Osteoblast (primary cell): ENCODE measurements at regions not wholly inside any gene's neighbourhood (a gene's known extent, or its start where the extent isn't known, plus 50 kb on each side); places are given as distances from the start of the nearest gene placed in this dataset.

Experiments
- DNase-seq: peaks from one replicate; pipeline ENCODE4 v3.0.0; 2011; ENCODE audit warnings: low spot score, mixed read lengths; ENCODE audit not compliant: insufficient read length; ENCODE audit errors: missing footprints
- H2AFZ ChIP-seq: 2 replicates; pipeline ENCODE4 v1.6.0; 2011; ENCODE audit warnings: mild to moderate bottlenecking, low read length
- H3K27ac ChIP-seq: 2 replicates; pipeline ENCODE4 v1.5.1; 2011; ENCODE audit warnings: mild to moderate bottlenecking, low read depth, low read length, moderate library complexity
- H3K27me3 ChIP-seq: 2 replicates; pipeline ENCODE4 v1.6.0; 2012; ENCODE audit warnings: mild to moderate bottlenecking, control low read depth, inconsistent platforms, low read length, moderate library complexity; ENCODE audit not compliant: insufficient read depth
- H3K36me3 ChIP-seq: 2 replicates; pipeline ENCODE4 v1.5.1; 2011; ENCODE audit warnings: mild to moderate bottlenecking, low read length, control low read depth, moderate library complexity; ENCODE audit not compliant: insufficient read depth
- H3K4me1 ChIP-seq: 2 replicates; pipeline ENCODE4 v1.5.1; 2011; ENCODE audit warnings: mild to moderate bottlenecking, low read length, control low read depth, moderate library complexity; ENCODE audit not compliant: insufficient read depth
- H3K4me2 ChIP-seq: 2 replicates; pipeline ENCODE4 v1.6.0; 2011; ENCODE audit warnings: mild to moderate bottlenecking, low read length; ENCODE audit not compliant: insufficient read depth
- H3K4me3 ChIP-seq: fragments of 200-600 bp; sonication (generic); 3 replicates; pipeline ENCODE4 v1.5.1; 2012; ENCODE audit warnings: mild to moderate bottlenecking, low read length, inconsistent platforms; ENCODE audit not compliant: insufficient read depth
- H3K79me2 ChIP-seq: 2 replicates; pipeline ENCODE4 v1.6.0; 2012; ENCODE audit warnings: mild to moderate bottlenecking, low read length, control low read depth, inconsistent platforms; ENCODE audit not compliant: insufficient read depth
- H3K9me3 ChIP-seq: 2 replicates; pipeline ENCODE4 v1.5.1; 2011; ENCODE audit warnings: low read depth, low read length, control low read depth
- H4K20me1 ChIP-seq: 2 replicates; pipeline ENCODE4 v1.6.0; 2012; ENCODE audit warnings: mild to moderate bottlenecking, low read length, control low read depth; ENCODE audit not compliant: insufficient read depth
- CTCF ChIP-seq: IDR thresholded peaks from 2 replicates; pipeline ENCODE4 v1.5.1; 2011; ENCODE audit warnings: mild to moderate bottlenecking, low read depth, low read length, moderate library complexity; ENCODE audit errors: extremely low read depth

DNA sequence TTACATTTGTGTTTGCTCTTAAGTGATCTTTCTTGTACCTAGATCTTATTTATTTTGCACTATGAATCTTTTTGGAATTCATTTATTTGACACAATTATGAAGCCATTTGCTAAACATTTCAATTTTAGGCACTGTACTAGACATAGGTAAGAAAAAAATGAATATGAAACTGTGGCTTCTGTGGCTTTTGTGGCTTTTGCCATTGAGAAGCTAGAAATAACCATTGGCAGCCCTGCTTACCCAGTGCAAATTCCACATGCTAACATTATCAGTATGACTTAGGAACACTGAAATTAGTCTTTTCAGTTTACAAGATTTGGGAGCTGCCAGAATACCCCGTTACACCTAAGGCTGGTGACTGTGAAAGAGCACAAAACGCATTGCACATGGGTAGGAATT, 60.1 kb downstream of the FSCB start:
- Histone ChIP-seq H3K27ac (no peak overlapping the region), H2AFZ (no peak overlapping the region), H3K4me3 (no peak overlapping the region), H3K27me3 (no peaks in the 10 kb centered on the region), H3K36me3 (no peaks in the 10 kb centered on the region), H3K4me1 (no peaks in the 10 kb centered on the region), H3K9me3 (no peaks in the 10 kb centered on the region), H3K79me2 (no peaks in the 10 kb centered on the region), H3K4me2 (no peak overlapping the region), H4K20me1 (no peaks in the 10 kb centered on the region)
- DNase-seq = peak; percentile 11
- TF ChIP-seq CTCF = no peak

GRCh38 chr14:44444454-44444853, 62.6 kb downstream of the FSCB start:
- Histone ChIP-seq H3K4me3 (no peak overlapping the region), H3K36me3 (no peaks in the 10 kb centered on the region), H3K4me1 (no peaks in the 10 kb centered on the region), H3K9me3 (no peaks in the 10 kb centered on the region), H4K20me1 (no peaks in the 10 kb centered on the region), H3K27me3 (no peaks in the 10 kb centered on the region), H2AFZ (no peak overlapping the region), H3K79me2 (no peaks in the 10 kb centered on the region), H3K4me2 (no peak overlapping the region), H3K27ac (no peak overlapping the region)
- no peak for DNase-seq
- TF ChIP-seq CTCF = no peak

DNA sequence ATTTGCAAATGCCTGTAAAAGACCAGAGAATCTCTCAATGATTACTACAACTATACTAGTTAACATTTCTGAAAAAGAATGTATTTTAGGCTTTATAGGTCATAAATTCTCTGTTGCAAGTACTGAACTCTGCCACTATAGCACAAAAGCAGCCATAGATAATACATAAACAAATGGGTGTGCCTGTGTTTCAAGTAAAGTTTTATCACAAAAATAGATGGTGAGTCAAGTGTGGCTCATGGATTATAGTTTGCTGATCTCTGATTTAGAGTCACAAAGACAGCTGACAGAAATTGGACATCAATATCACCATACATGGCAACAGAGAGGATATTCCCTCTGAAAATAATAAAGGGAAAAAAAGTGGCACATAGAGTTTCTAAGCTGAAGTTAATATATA, 68.1 kb downstream of the FSCB start:
- H3K4me2 ChIP-seq = no peak overlapping the region
- no peak for DNase-seq
- no peaks in the 10 kb centered on the region for H3K4me1 ChIP-seq
- peaks cover 1% of the 10 kb centered on the region for H3K9me3 ChIP-seq
- H3K27me3 ChIP-seq = no peaks in the 10 kb centered on the region
- H3K4me3 ChIP-seq = no peak overlapping the region
- H3K79me2 ChIP-seq = no peaks in the 10 kb centered on the region
- no peaks in the 10 kb centered on the region for H4K20me1 ChIP-seq
- no peaks in the 10 kb centered on the region for H3K36me3 ChIP-seq
- no peak overlapping the region for H3K27ac ChIP-seq
- no peak for TF ChIP-seq CTCF
- no peak overlapping the region for H2AFZ ChIP-seq

- no peak for TF ChIP-seq CTCF
- H3K36me3 ChIP-seq = no peaks in the 10 kb centered on the region
Observed at GRCh38 chr14:44438221-44438620, 68.9 kb downstream of the FSCB start.

More at GRCh38 chr14:44438221-44438620, 68.9 kb downstream of the FSCB start:
- H3K79me2 ChIP-seq = no peaks in the 10 kb centered on the region
- no peak overlapping the region for H2AFZ ChIP-seq
- H3K9me3 ChIP-seq = peaks cover 1% of the 10 kb centered on the region
- H3K27me3 ChIP-seq = no peaks in the 10 kb centered on the region
- no peaks in the 10 kb centered on the region for H4K20me1 ChIP-seq
- no peaks in the 10 kb centered on the region for H3K4me1 ChIP-seq
- no peak overlapping the region for H3K4me3 ChIP-seq
- no peak overlapping the region for H3K4me2 ChIP-seq
- DNase-seq = no peak
- H3K27ac ChIP-seq = no peak overlapping the region
